ENCODE measurements at regions not wholly inside any gene's neighbourhood (a gene's known extent, or its start where the extent isn't known, plus 50 kb on each side); places are given as distances from the start of the nearest gene placed in this dataset.

GRCh38 chr4:81930506-81931238 lies 443.1 kb downstream of the HNRNPD start:
- no peak overlapping the region for H3K27ac ChIP-seq (ENCODE audit: low read length)
- WGBS (ENCODE audit: insufficient coverage): 89% methylated on average over 1 of the region's 3 CpGs
- H3K9me3 ChIP-seq (replicated peaks; ENCODE audit: control insufficient read depth, low read depth, low read length): no peaks in the 10 kb centered on the region
- H3K27me3 ChIP-seq (ENCODE audit: control insufficient read depth, insufficient read depth, low read length): no peaks in the 10 kb centered on the region
- no peaks in the 10 kb centered on the region for H3K4me1 ChIP-seq (ENCODE audit: control insufficient read depth, insufficient read depth, low read length)
- no peaks in the 10 kb centered on the region for H3K36me3 ChIP-seq (ENCODE audit: control insufficient read depth, insufficient read depth, low read length)
- no peak overlapping the region for H3K4me3 ChIP-seq (ENCODE audit: low read length)
- no peak for DNase-seq

- H3K27me3 ChIP-seq (ENCODE audit: control insufficient read depth, insufficient read depth, low read length): no peaks in the 10 kb centered on the region
- H3K36me3 ChIP-seq (ENCODE audit: control insufficient read depth, insufficient read depth, low read length): no peaks in the 10 kb centered on the region
- DNase-seq: no peak
- H3K9me3 ChIP-seq (replicated peaks; ENCODE audit: control insufficient read depth, low read depth, low read length): no peaks in the 10 kb centered on the region
- H3K4me1 ChIP-seq (ENCODE audit: control insufficient read depth, insufficient read depth, low read length): peaks cover 10% of the 10 kb centered on the region
- no CpG with 5 or more reads among the region's 2 CpGs for WGBS (ENCODE audit: insufficient coverage)
- H3K27ac ChIP-seq (ENCODE audit: low read length): no peak overlapping the region
- H3K4me3 ChIP-seq (ENCODE audit: low read length): no peak overlapping the region
Observed at GRCh38 chr4:81923140-81923539, 450.7 kb downstream of the HNRNPD start.

GRCh38 chr4:81922313-81922712 lies 450.6 kb upstream of the RASGEF1B start:
- Histone ChIP-seq H3K4me1 (ENCODE audit: control insufficient read depth, insufficient read depth, low read length) (peaks cover 10% of the 10 kb centered on the region), H3K27me3 (ENCODE audit: control insufficient read depth, insufficient read depth, low read length) (no peaks in the 10 kb centered on the region), H3K27ac (ENCODE audit: low read length) (peak overlapping the region; percentile 42), H3K36me3 (ENCODE audit: control insufficient read depth, insufficient read depth, low read length) (no peaks in the 10 kb centered on the region), H3K4me3 (ENCODE audit: low read length) (no peak overlapping the region), H3K9me3 (replicated peaks; ENCODE audit: control insufficient read depth, low read depth, low read length) (no peaks in the 10 kb centered on the region)
- no CpG with 5 or more reads among the region's 3 CpGs for WGBS (ENCODE audit: insufficient coverage)
- DNase-seq: peak; percentile 34

- no CpG with 5 or more reads among the region's 4 CpGs for WGBS (ENCODE audit: insufficient coverage)
- H3K27me3 ChIP-seq (ENCODE audit: control insufficient read depth, insufficient read depth, low read length): no peaks in the 10 kb centered on the region
- peak; percentile 77 for DNase-seq
- H3K9me3 ChIP-seq (replicated peaks; ENCODE audit: control insufficient read depth, low read depth, low read length): no peaks in the 10 kb centered on the region
- no peaks in the 10 kb centered on the region for H3K36me3 ChIP-seq (ENCODE audit: control insufficient read depth, insufficient read depth, low read length)
- no peak overlapping the region for H3K4me3 ChIP-seq (ENCODE audit: low read length)
- H3K27ac ChIP-seq (ENCODE audit: low read length): no peak overlapping the region
- H3K4me1 ChIP-seq (ENCODE audit: control insufficient read depth, insufficient read depth, low read length): peaks cover 10% of the 10 kb centered on the region
Observed at GRCh38 chr4:81921751-81922159, 450.0 kb upstream of the RASGEF1B start.

- no peaks in the 10 kb centered on the region for H3K36me3 ChIP-seq (ENCODE audit: control insufficient read depth, insufficient read depth, low read length)
- no CpG with 5 or more reads among the region's 1 CpG for WGBS (ENCODE audit: insufficient coverage)
- no peak overlapping the region for H3K4me3 ChIP-seq (ENCODE audit: low read length)
- H3K9me3 ChIP-seq (replicated peaks; ENCODE audit: control insufficient read depth, low read depth, low read length): no peaks in the 10 kb centered on the region
- DNase-seq: no peak
- H3K4me1 ChIP-seq (ENCODE audit: control insufficient read depth, insufficient read depth, low read length): peaks cover 10% of the 10 kb centered on the region
- H3K27me3 ChIP-seq (ENCODE audit: control insufficient read depth, insufficient read depth, low read length): no peaks in the 10 kb centered on the region
- no peak overlapping the region for H3K27ac ChIP-seq (ENCODE audit: low read length)
Observed at GRCh38 chr4:81919810-81920209, 448.1 kb upstream of the RASGEF1B start.

GRCh38 chr4:81919223-81919622 lies 447.5 kb upstream of the RASGEF1B start:
- Histone ChIP-seq H3K9me3 (replicated peaks; ENCODE audit: control insufficient read depth, low read depth, low read length) (no peaks in the 10 kb centered on the region), H3K4me1 (ENCODE audit: control insufficient read depth, insufficient read depth, low read length) (peaks cover 10% of the 10 kb centered on the region), H3K27me3 (ENCODE audit: control insufficient read depth, insufficient read depth, low read length) (no peaks in the 10 kb centered on the region), H3K36me3 (ENCODE audit: control insufficient read depth, insufficient read depth, low read length) (no peaks in the 10 kb centered on the region), H3K27ac (ENCODE audit: low read length) (no peak overlapping the region), H3K4me3 (ENCODE audit: low read length) (no peak overlapping the region)
- WGBS (ENCODE audit: insufficient coverage): no CpG with 5 or more reads among the region's 4 CpGs
- no peak for DNase-seq

GRCh38 chr4:81915430-81915829 lies 443.7 kb upstream of the RASGEF1B start:
- no CpG with 5 or more reads among the region's 2 CpGs for WGBS (ENCODE audit: insufficient coverage)
- DNase-seq: no peak
- H3K27me3 ChIP-seq (ENCODE audit: control insufficient read depth, insufficient read depth, low read length): no peaks in the 10 kb centered on the region
- H3K4me3 ChIP-seq (ENCODE audit: low read length): no peak overlapping the region
- no peaks in the 10 kb centered on the region for H3K9me3 ChIP-seq (replicated peaks; ENCODE audit: control insufficient read depth, low read depth, low read length)
- no peaks in the 10 kb centered on the region for H3K36me3 ChIP-seq (ENCODE audit: control insufficient read depth, insufficient read depth, low read length)
- H3K4me1 ChIP-seq (ENCODE audit: control insufficient read depth, insufficient read depth, low read length): no peaks in the 10 kb centered on the region
- no peak overlapping the region for H3K27ac ChIP-seq (ENCODE audit: low read length)

- H3K4me3 ChIP-seq (ENCODE audit: low read length): no peak overlapping the region
- H3K4me1 ChIP-seq (ENCODE audit: control insufficient read depth, insufficient read depth, low read length): no peaks in the 10 kb centered on the region
- no peaks in the 10 kb centered on the region for H3K36me3 ChIP-seq (ENCODE audit: control insufficient read depth, insufficient read depth, low read length)
- H3K9me3 ChIP-seq (replicated peaks; ENCODE audit: control insufficient read depth, low read depth, low read length): no peaks in the 10 kb centered on the region
- no peak for DNase-seq
- H3K27me3 ChIP-seq (ENCODE audit: control insufficient read depth, insufficient read depth, low read length): no peaks in the 10 kb centered on the region
- H3K27ac ChIP-seq (ENCODE audit: low read length): no peak overlapping the region
Observed at GRCh38 chr4:81914623-81915022, 442.9 kb upstream of the RASGEF1B start.

GRCh38 chr4:81913427-81913879 lies 441.7 kb upstream of the RASGEF1B start:
- Histone ChIP-seq H3K4me3 (ENCODE audit: low read length) (no peak overlapping the region), H3K27ac (ENCODE audit: low read length) (no peak overlapping the region), H3K27me3 (ENCODE audit: control insufficient read depth, insufficient read depth, low read length) (no peaks in the 10 kb centered on the region), H3K9me3 (replicated peaks; ENCODE audit: control insufficient read depth, low read depth, low read length) (no peaks in the 10 kb centered on the region), H3K4me1 (ENCODE audit: control insufficient read depth, insufficient read depth, low read length) (no peaks in the 10 kb centered on the region), H3K36me3 (ENCODE audit: control insufficient read depth, insufficient read depth, low read length) (no peaks in the 10 kb centered on the region)
- peak; percentile 43 for DNase-seq
- WGBS (ENCODE audit: insufficient coverage): 10% methylated on average over 10 of the region's 12 CpGs

- no CpG with 5 or more reads among the region's 1 CpG for WGBS (ENCODE audit: insufficient coverage)
- no peak for DNase-seq
- H3K4me1 ChIP-seq (ENCODE audit: control insufficient read depth, insufficient read depth, low read length): no peaks in the 10 kb centered on the region
- no peak overlapping the region for H3K27ac ChIP-seq (ENCODE audit: low read length)
- no peak overlapping the region for H3K4me3 ChIP-seq (ENCODE audit: low read length)
- H3K27me3 ChIP-seq (ENCODE audit: control insufficient read depth, insufficient read depth, low read length): no peaks in the 10 kb centered on the region
- H3K9me3 ChIP-seq (replicated peaks; ENCODE audit: control insufficient read depth, low read depth, low read length): no peaks in the 10 kb centered on the region
- no peaks in the 10 kb centered on the region for H3K36me3 ChIP-seq (ENCODE audit: control insufficient read depth, insufficient read depth, low read length)
Observed at GRCh38 chr4:81912376-81913030, 440.8 kb upstream of the RASGEF1B start.
